Activated T-helper 17 cell treated with anti-CD3 and anti-CD28 coated beads, Interleukin-2, amount 50 U/mL, for 72 hours (primary cell): ENCODE measurements at regions not wholly inside any gene's neighbourhood (a gene's known extent, or its start where the extent isn't known, plus 50 kb on each side); places are given as distances from the start of the nearest gene placed in this dataset.
A peak's percentile ranks its signal among the peaks of the same experiment; 100 is the strongest.
"Not testable (repeated sequence)": the region's sequence is repeated elsewhere in the genome, so short reads cannot be mapped to it uniquely, and the experiment has no call there.

Experiments used
- ATAC-seq: fragments of 150-1000 bp; cut with Tn5 transposase; replicated peaks from 2 replicates; pipeline ENCODE4 v1.10.0; 2021; ENCODE audit warnings: mild to moderate bottlenecking, moderate library complexity
- H3K27ac Mint-ChIP-seq: one replicate; pipeline ENCODE4 v1.8.0; 2022; ENCODE audit warnings: mixed read lengths
- H3K27me3 Mint-ChIP-seq: one replicate; pipeline ENCODE4 v1.8.0; 2022; ENCODE audit warnings: mixed read lengths
- H3K36me3 Mint-ChIP-seq: one replicate; pipeline ENCODE4 v1.8.0; 2022; ENCODE audit warnings: low read depth, mild to moderate bottlenecking, mixed read lengths
- H3K4me1 Mint-ChIP-seq: one replicate; pipeline ENCODE4 v1.8.0; 2022; ENCODE audit warnings: mixed read lengths
- H3K4me3 Mint-ChIP-seq: one replicate; pipeline ENCODE4 v1.8.0; 2022; ENCODE audit warnings: mild to moderate bottlenecking, mixed read lengths
- H3K9me3 Mint-ChIP-seq: one replicate; pipeline ENCODE4 v1.8.0; 2022; ENCODE audit warnings: mixed read lengths

- H3K4me1 Mint-ChIP-seq, H3K9me3 Mint-ChIP-seq, H3K4me3 Mint-ChIP-seq, ATAC-seq, H3K27me3 Mint-ChIP-seq, H3K27ac Mint-ChIP-seq: not testable (repeated sequence)
- H3K36me3 Mint-ChIP-seq: peaks cover 17% of the 10 kb centered on the region
Measured at GRCh38 chr12:9428856-9429255, 178.9 kb downstream of the KLRB1 start.

- H3K36me3 Mint-ChIP-seq: peaks cover 24% of the 10 kb centered on the region
- not testable (repeated sequence) for H3K4me3 Mint-ChIP-seq, H3K4me1 Mint-ChIP-seq, H3K27ac Mint-ChIP-seq, H3K9me3 Mint-ChIP-seq, H3K27me3 Mint-ChIP-seq, ATAC-seq
Measured at GRCh38 chr12:9425429-9425828, 182.3 kb downstream of the KLRB1 start.

DNA sequence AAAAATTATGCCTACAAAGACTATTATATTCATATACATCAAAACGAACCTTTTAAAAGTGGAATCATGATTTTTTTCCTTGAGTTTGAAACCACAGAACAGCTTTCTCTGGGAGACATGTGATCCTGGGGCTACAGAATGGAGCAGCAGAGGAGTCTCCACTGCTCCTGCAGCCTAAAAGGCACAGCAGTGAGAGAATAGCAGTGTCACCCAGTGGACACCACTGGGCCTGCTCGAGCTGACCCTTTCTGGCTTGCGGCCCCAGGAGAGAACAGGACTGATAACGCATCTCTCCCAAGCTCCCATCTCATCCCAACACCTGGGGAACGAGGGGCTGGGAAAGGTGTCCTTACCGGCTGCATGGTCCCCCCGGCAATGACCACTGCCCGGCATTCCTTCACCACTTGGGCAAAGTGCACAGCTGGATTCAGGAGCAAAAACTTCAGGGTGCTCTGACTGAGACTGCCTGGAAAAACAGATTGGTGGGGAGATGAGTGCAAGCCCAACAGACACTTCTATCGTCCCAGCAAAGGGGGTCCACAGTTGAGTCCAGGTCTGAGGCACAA is 183.5 kb downstream of the KLRB1 start:
- H3K27ac Mint-ChIP-seq, H3K4me3 Mint-ChIP-seq, H3K27me3 Mint-ChIP-seq, ATAC-seq, H3K4me1 Mint-ChIP-seq, H3K9me3 Mint-ChIP-seq: not testable (repeated sequence)
- H3K36me3 Mint-ChIP-seq: peaks cover 24% of the 10 kb centered on the region

DNA sequence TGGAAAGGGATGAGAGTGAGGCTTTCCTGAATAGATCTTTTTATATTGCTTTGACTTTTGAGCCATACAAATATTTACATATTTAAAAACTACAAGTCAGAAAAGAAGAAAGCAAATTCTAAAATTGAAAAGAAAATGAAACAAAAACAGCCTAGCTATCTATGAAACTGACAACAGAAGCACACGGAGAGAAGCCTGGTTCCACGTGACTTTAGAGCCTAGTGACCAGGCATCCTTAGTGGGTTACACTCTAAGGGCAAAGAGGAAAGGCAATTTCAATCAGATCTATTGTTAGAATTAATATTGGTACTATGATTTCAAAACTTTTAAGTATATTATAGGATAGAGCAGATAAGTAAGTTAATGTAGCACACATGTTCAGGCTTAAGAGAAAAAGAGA is 185.0 kb downstream of the KLRB1 start:
- not testable (repeated sequence) for ATAC-seq, H3K4me3 Mint-ChIP-seq, H3K27me3 Mint-ChIP-seq, H3K27ac Mint-ChIP-seq, H3K4me1 Mint-ChIP-seq, H3K9me3 Mint-ChIP-seq
- H3K36me3 Mint-ChIP-seq: peaks cover 23% of the 10 kb centered on the region

GRCh38 chr12:9421520-9422086 is 186.1 kb downstream of the KLRB1 start:
- not testable (repeated sequence) for H3K27ac Mint-ChIP-seq, H3K4me1 Mint-ChIP-seq, ATAC-seq, H3K9me3 Mint-ChIP-seq, H3K27me3 Mint-ChIP-seq, H3K4me3 Mint-ChIP-seq
- peaks cover 20% of the 10 kb centered on the region for H3K36me3 Mint-ChIP-seq

DNA sequence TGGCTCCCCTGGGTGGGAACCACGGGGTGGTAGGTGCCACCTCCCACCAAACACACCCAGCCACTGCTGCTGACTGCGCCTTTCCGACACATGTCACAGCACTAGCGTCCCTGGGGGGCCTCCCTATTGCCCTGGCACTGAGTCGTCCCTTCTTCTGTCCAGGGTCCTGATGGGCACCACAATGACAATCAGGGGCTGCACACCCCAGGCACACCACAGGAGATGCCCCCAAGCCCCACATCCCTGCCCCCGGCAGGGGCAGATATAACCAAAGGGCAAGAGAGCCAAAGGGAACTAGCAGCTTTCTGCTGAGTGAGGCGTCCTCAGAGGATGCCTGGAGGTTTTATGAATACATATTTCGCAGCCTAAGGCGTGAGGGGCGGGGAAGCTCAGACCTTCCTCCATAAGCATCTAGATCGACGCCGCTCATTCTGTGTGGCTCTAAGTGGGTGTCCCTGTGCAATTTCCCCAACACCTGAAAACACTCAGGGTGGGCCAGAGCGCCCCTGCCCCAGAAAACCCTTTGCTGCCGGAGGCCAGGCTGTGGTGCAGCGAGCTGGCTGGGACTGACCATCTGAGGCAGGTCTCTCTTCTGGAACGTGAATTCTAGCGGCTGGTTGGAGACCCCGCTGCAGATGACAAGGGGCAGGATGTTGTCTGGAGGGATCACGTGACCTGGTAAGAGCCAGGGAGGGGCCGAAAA is 186.7 kb downstream of the KLRB1 start:
- not testable (repeated sequence) for H3K27me3 Mint-ChIP-seq, H3K4me1 Mint-ChIP-seq, H3K9me3 Mint-ChIP-seq, H3K27ac Mint-ChIP-seq, ATAC-seq, H3K4me3 Mint-ChIP-seq
- peaks cover 14% of the 10 kb centered on the region for H3K36me3 Mint-ChIP-seq

- H3K36me3 Mint-ChIP-seq, H3K4me1 Mint-ChIP-seq, H3K27me3 Mint-ChIP-seq, H3K4me3 Mint-ChIP-seq, H3K9me3 Mint-ChIP-seq, ATAC-seq, H3K27ac Mint-ChIP-seq: not testable (repeated sequence)
Measured at GRCh38 chr12:9418669-9419041, 189.1 kb downstream of the KLRB1 start.

GRCh38 chr12:9417947-9418668 is 189.6 kb downstream of the KLRB1 start:
- not testable (repeated sequence) for H3K4me3 Mint-ChIP-seq, ATAC-seq, H3K4me1 Mint-ChIP-seq, H3K27me3 Mint-ChIP-seq, H3K27ac Mint-ChIP-seq, H3K9me3 Mint-ChIP-seq, H3K36me3 Mint-ChIP-seq

DNA sequence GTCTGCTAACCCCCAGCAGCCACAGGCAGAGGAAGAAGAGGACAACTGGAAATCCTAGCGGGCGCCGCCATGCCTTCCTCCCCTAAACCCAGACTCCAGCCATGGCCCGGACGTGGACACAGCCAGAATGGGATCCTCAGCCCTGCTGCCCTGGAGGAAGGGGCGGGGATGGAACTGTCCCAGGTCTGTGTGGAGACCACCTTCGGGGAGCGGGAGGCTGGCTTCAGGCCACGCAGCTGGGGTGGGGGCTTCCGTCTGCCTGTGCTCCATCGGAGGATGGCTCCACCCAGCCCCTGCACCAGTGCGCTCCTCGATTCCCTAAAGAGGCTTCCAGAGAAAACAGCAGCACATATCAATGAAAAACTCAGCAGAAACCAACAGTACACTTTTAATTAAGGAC is 190.4 kb downstream of the KLRB1 start:
- not testable (repeated sequence) for H3K36me3 Mint-ChIP-seq, ATAC-seq, H3K27ac Mint-ChIP-seq, H3K9me3 Mint-ChIP-seq, H3K4me3 Mint-ChIP-seq, H3K4me1 Mint-ChIP-seq, H3K27me3 Mint-ChIP-seq

- not testable (repeated sequence) for H3K4me3 Mint-ChIP-seq, H3K27me3 Mint-ChIP-seq, H3K4me1 Mint-ChIP-seq, H3K9me3 Mint-ChIP-seq, H3K36me3 Mint-ChIP-seq, H3K27ac Mint-ChIP-seq
- peak; percentile 16 for ATAC-seq
Measured at GRCh38 chr12:9416346-9416745, 191.4 kb downstream of the KLRB1 start.

DNA sequence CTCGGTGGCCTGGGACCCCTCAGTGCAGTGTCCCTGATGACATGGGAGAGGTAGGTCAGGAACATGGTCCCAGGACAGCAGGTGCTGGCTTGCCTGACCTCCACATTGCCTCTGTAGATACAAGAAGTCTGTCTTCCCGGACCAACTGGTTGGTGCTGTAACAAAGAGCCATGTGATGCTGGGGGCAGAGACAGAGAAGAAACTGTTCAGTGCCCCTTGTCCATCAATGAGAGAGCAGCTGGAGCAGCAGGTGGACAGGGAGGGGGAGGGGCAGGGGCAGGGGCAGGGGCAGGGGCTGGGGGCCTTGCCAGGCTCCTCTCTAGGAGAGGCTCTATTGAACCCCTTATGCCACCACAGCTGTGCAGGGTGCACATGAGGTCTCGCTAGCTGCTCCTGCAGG is 191.8 kb downstream of the KLRB1 start:
- not testable (repeated sequence) for H3K27me3 Mint-ChIP-seq, H3K4me3 Mint-ChIP-seq, H3K36me3 Mint-ChIP-seq, H3K27ac Mint-ChIP-seq, H3K9me3 Mint-ChIP-seq, H3K4me1 Mint-ChIP-seq
- ATAC-seq: peak; percentile 10

- not testable (repeated sequence) for H3K4me1 Mint-ChIP-seq, ATAC-seq, H3K27me3 Mint-ChIP-seq, H3K9me3 Mint-ChIP-seq, H3K4me3 Mint-ChIP-seq, H3K36me3 Mint-ChIP-seq, H3K27ac Mint-ChIP-seq
Measured at GRCh38 chr12:9413862-9414261, 193.9 kb downstream of the KLRB1 start.

DNA sequence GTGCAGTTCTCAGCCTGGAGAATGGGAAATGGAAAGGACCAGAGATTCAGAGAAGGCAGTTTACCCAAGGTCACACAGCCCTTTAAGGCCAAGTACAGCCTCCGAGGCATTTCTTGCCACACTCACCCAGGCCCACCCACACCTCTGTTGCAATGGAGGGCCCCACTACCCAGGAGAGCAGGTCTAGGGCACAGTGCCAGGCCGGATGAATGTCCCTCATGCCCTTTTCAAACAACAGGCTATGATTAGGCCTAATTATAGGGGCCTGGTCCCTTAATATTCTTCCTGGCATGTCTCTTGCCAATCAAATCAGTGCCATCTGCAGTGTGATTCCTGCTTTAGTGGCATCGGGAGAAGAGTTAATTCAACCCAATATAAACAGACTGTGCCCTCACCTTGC is 195.3 kb downstream of the KLRB1 start:
- not testable (repeated sequence) for ATAC-seq, H3K9me3 Mint-ChIP-seq, H3K4me1 Mint-ChIP-seq, H3K27ac Mint-ChIP-seq, H3K27me3 Mint-ChIP-seq, H3K4me3 Mint-ChIP-seq, H3K36me3 Mint-ChIP-seq

DNA sequence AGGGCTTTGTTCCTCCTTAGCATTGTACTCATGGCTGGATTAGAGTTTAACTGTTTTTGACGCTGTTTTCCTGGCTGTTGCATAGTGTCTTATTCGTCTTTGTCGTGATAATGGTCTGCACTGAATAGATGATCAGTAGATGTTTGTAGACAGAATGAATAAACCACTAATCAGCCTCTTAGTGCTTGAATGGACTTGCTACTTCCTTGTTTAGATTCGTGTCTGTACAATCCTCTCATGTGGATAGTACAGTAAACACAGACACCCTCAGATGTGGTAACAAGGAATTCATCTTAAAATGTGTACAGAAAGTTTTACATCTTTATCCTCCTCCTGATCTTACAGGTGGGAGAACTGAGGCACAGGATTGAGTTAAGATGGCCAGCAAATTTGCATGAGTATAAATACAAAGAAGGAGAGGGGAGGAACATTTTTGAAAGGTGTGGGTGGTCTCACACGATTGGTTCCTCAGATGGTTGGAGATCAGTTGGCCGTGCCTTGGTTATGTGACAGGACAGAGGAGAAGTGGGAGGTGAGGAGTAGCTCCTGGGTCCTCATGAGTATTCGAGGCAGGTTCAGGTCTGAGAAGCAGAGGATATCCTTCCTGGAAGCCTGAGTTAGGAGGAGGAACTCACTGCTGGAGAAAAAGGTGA is 196.0 kb downstream of the KLRB1 start:
- not testable (repeated sequence) for H3K36me3 Mint-ChIP-seq, H3K27me3 Mint-ChIP-seq, H3K4me3 Mint-ChIP-seq, H3K9me3 Mint-ChIP-seq, H3K4me1 Mint-ChIP-seq, H3K27ac Mint-ChIP-seq, ATAC-seq

DNA sequence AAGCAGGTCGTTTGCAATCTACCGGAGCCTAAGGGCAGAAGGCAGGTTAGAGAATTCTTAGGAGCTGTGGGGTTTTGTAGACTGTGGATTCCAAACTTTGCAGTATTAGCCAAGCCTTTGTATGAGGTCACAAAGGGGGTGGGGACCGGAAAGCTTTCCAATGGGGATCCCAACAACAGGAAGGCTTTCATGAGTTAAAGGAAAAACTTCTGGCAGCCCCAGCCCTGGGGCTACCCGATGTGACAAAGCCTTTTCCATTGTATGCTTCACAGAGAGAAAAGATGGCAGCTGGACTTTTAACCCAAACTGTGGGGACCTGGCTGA is 199.2 kb upstream of the PZP start:
- H3K4me3 Mint-ChIP-seq, ATAC-seq, H3K27ac Mint-ChIP-seq, H3K9me3 Mint-ChIP-seq, H3K36me3 Mint-ChIP-seq, H3K27me3 Mint-ChIP-seq, H3K4me1 Mint-ChIP-seq: not testable (repeated sequence)
